Astrocyte (in vitro differentiated cells and primary cell): ENCODE measurements at regions not wholly inside any gene's neighbourhood (a gene's known extent, or its start where the extent isn't known, plus 50 kb on each side); places are given as distances from the start of the nearest gene placed in this dataset.
"Not testable (repeated sequence)": the region's sequence is repeated elsewhere in the genome, so short reads cannot be mapped to it uniquely, and the experiment has no call there.

Source experiments
- EZH2 ChIP-seq: IDR thresholded peaks from 2 replicates; pipeline ENCODE4 v1.6.1; 2012; ENCODE audit warnings: mild to moderate bottlenecking, low read length, inconsistent platforms; ENCODE audit not compliant: insufficient read depth
- TF ChIP-seq, protein P1 (sequence below): IDR thresholded peaks from 2 replicates; pipeline ENCODE4 v1.5.1; 2011; ENCODE audit warnings: low read depth, mild to moderate bottlenecking, inconsistent platforms, low read length, moderate library complexity; ENCODE audit not compliant: insufficient read depth

DNA sequence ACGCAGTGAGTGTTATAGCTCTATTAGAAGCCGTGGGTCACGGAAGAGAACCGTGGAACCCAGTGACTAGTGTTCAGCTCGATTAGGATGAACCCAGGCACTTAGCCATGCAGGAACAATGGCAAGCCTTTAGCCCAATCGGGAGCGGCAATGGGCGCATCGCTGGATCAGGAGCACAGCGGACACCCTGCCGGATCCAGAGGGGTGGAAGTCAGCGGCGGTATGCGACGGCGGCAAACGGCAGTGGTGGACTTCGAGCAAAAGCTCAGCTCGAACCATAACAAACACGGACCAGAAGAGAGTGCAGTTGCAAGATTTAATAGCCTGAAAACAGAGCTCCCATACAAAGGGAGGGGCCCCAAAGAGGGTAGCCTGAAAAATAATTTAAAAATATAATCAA, 112.8 kb downstream of the CGGBP1 start:
- TF ChIP-seq, protein P1, sequence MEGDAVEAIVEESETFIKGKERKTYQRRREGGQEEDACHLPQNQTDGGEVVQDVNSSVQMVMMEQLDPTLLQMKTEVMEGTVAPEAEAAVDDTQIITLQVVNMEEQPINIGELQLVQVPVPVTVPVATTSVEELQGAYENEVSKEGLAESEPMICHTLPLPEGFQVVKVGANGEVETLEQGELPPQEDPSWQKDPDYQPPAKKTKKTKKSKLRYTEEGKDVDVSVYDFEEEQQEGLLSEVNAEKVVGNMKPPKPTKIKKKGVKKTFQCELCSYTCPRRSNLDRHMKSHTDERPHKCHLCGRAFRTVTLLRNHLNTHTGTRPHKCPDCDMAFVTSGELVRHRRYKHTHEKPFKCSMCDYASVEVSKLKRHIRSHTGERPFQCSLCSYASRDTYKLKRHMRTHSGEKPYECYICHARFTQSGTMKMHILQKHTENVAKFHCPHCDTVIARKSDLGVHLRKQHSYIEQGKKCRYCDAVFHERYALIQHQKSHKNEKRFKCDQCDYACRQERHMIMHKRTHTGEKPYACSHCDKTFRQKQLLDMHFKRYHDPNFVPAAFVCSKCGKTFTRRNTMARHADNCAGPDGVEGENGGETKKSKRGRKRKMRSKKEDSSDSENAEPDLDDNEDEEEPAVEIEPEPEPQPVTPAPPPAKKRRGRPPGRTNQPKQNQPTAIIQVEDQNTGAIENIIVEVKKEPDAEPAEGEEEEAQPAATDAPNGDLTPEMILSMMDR = not testable (repeated sequence)
- not testable (repeated sequence) for TF ChIP-seq EZH2
